ENCODE measurements at regions not wholly inside any gene's neighbourhood (a gene's known extent, or its start where the extent isn't known, plus 50 kb on each side); places are given as distances from the start of the nearest gene placed in this dataset.
A peak's percentile ranks its signal among the peaks of the same experiment; 100 is the strongest.

DNA sequence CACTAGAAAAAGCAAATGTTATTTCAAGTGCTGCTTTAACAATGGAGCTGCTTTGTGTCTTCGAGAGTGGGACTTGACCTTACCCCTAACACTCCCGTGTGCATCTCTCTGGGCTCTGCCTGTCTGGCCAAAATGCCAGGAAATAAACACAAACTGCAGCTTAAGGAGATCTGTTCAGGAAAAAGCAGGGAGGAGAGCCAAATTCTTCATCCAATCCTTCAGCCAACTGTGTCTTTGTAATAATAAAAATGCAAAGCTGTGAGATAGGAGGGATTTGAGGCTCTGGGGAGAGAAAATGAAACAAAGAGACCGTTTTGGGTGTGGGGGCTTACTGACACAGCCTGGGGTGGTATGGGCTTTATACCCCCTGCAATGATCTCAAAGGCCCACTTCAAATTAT lies 85.8 kb upstream of the WSCD2 start:
- DNase-seq, result no peak

DNA sequence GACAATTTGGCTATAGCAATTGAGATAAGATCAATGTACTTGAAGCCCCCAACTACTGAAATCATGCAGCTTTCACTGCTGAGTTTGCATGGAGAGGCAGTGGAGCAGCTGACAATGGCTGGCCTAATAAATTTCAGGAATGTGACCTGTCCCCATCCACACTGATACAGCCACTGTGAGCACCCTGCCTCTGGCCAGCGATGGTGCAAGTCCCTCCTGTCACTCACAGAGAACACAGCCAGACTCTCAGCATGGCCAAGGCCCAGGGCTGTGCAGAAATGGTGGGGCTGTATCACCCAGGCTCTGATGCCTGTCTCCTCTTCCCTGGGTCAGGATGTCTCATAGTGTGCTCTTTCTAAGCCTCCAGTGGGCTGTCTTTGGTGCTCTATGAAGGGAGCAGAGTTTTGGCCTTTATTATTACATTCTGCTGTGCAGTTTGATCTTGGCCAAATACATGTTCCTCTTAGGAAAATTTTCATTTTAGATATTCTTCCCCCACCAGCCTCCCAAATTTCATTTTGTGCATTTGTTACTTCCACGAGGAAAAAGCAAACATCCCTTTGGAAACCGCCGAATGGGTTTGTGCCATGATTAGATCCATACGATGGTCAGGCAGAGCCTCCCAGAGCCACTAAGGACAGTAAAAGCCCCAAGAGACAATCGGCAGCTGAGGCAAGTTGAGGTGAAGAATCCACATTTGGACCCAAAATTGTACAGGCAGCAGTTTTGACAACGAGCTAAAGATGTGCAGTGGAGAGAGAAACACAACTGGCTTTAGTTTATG lies 85.1 kb upstream of the WSCD2 start:
- no peak for DNase-seq

DNA sequence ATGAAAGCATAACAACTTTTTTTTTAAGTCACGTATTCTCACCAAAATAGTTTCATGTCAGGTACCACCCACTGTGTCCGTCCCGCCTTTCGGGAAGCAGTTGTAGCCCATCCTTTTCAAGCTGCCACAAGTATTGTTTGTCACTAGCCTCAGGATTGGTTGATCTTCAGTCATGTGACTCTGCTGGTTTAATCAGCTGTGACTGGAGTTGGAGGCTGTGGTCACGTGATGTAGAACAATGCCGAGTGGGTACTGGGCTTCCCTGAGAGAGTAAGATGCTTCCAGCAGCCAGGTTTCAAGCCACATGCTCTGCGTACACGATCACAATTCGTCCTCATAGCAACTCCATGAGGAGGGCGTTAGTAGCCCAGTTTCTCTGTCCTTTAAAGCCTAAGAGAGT lies 83.0 kb upstream of the WSCD2 start:
- DNase-seq, result no peak

DNA sequence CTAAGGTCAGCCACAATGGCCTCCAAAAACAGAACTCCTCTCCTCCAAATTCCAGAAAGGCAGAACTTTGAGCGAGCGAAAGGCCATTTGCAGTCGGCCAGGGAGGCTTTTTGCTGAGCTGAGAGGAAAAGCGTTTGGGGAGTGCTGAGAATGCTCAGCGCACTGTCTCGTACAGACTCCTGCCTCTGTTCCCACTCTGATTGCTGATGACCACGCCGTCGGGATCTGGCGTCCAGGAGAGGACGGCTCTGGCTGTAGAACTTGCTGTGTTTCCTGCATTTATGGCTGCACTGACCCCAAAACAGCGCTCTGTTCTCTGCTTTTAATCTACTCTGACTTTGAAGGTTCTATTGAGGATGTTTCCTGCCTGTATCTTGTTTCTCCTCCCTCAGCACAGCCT lies 82.4 kb upstream of the WSCD2 start:
- DNase-seq, result no peak

DNA sequence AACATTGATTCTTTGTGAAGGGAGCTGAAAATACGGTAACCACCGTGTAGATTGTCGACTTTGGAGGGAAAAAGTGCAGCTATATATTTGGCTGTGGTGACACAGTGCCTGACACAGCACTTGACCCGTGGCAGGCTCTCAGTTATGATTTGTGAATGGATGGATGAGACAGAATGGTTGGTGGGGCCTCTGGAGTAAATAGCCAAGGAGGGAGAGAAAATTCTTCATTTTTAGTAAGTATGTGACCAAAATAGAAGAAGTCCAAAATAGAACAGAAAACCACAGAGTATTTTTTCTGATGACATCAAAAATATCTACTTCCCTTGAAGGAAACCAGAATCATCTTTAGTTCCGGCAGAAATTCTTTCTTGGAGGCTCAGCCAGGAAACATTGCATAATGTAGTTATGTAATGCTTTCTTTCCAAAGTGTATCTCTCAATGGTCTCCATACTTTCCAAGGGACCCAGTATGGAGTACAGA lies 82.0 kb upstream of the WSCD2 start:
- DNase-seq, result no peak

DNA sequence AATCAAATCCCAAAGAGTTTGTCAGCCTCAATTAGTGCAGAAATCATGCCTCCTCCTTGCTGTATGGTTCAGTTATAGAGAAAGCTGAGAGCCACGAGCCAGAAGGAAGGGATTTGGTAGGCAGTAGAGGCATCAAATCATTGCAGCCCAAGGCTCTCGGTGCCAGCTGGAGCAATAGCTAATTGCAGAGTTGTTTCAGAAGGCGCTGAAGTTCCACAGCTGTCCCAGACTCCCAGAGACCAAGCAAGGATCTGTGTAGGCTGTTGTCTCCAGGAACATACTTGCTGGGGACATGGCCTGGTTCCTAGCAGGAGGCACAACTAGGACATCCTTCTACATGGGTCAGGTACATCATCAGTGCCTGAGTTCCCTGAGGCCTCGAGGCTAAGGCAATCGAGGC lies 80.4 kb upstream of the WSCD2 start:
- DNase-seq, result no peak

DNA sequence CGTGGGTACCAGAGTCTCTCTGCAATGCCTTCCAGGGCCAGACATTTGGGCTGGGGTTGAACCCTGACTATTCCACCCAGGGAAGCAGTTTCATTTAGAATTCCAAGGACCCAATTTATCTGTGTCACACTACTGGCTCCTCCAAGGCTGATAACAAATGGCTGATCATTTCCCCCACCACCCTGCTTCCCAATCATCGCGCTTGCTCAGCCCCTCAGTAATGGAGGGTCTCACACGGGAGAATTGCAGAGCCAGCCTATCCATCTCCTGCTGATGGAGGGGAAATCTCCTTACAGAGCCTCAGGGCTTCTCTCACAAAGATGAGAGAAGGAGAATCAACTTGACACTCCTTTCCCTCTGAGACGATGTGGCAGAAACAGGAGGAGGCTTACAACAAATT lies 78.4 kb upstream of the WSCD2 start:
- DNase-seq, result no peak

DNA sequence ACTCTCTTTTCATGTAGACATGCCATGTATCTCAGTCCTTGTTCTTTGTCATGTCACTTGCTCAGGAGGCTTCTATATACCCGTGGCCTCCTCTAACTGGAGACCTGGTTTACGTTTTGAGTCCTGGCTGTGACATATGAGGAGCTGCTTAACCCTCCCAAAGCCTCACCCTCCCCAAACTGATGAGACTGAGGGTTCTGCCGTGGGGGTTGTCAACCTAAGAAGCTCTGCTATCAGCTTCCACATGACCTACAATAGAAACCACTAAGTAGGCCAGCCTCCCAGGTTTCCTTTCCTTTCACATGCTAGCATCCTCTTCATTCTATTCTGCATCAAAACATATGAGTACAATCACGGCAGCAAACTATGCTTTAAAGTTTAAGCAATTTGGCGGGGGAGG lies 76.8 kb upstream of the WSCD2 start:
- no peak for DNase-seq

DNA sequence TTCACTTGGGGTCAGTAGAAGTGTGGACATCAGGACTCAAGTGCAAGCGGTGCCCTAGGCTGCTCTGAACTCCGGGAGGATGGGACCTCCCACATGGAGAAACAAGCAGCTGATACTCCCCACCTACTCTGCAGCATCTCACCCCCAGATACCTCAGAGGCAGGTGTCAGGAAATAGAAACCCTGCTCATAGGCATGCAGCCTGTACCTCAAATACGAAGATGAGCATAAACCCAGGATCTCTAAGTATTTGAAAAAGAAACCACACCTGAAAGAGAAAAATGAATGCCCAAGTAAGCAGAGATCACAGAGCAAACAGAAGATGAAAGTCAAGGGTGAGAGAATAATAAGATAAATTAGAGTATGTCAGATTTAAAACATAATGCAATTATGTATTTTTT lies 75.6 kb upstream of the WSCD2 start:
- DNase-seq, result no peak

DNA sequence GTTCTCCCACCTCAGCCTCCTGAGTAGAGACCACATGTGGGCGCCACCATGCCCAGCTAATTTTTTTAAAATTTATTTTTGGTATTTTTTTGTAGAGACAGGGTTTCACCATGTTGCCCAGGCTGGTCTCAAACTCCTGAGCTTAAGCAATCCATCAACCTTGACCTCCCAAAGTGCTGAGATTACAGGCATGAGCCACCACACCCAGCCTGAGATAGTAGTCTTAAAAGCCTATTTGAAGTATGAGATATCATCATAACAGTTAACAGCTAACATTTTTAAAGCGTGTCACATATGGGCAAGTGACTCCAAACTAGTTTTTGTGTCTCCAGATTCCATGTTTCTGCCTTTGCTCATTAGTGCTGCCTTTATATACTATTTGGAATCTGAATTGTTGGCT lies 74.6 kb upstream of the WSCD2 start:
- DNase-seq, result no peak

DNA sequence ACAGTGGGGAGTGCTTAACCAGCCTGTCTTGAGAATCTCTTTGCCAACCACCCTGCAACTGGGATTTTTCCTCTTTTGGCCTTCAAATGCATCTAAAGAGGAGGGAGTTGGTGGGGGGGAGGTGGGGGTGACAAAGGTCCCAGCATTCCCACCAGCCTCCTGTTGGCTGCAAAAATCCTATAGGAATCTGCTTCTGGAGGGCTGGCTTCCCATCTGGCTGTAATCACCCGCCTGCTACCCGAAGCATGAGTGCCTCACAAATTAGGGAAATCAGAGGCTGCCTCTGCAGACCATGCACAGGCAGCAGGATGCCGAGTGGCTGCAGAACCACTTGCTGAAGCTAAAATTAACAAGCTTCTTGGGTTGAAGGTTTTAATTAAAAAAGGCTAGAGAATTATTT lies 73.9 kb upstream of the WSCD2 start:
- DNase-seq, result no peak

DNA sequence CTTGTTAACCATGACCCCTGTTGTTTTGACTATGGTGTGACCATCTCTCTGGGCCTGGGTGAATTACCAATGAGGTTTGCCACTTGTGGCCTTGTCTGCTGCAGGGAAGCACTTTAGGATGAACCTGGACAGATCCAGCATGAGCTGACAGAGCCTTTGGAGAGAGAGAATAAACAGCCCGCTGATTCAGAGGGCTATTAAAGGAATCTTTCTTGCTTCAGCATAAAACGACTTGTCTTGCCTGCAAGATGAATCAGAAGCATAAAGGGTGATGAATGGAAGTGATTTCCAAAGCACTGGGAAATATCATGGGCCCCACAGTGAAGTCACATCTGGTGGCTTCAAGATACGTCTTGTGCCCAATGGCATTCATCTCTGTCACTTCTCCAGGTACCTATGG lies 69.0 kb upstream of the WSCD2 start:
- DNase-seq, result no peak

DNA sequence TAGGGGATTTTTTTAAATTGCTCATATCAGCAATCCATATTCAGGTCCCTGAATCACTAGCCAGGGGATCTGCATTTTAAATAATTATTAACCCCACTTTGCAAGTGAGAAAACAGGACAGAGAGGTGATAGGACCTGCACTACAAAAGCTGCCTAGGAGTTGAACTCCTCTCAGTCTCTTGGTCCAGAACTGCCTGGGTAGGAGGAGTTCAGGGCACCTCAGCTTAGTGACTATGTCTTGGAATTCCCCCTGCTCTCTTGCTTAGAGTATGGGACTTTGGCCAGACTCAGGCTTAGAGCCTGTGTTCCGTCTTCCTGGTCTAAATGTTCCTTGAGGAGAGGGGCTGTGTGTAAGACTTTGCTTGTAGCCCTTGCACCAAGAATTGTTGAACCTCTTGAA lies 68.2 kb upstream of the WSCD2 start:
- DNase-seq, result no peak

DNA sequence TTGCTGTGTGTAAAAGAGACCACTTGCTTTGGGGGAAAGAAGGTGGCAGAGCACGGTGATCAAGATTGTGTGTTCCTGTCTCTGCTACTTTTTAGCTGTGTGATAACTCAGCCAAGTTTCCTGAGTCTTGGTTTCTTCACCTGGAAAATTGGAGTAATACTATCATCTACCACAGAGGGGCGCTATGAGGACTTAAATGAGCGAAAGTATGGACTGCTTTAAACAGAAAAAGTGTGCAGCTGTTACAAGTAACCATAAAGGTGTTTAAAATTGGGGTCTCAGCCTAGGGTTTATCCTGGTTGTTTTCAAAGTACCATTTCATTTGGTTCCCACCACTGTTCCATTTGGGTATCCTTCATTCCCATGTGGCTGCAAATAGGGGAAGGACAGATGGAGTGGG lies 65.9 kb upstream of the WSCD2 start:
- DNase-seq, result peak; percentile 32

DNA sequence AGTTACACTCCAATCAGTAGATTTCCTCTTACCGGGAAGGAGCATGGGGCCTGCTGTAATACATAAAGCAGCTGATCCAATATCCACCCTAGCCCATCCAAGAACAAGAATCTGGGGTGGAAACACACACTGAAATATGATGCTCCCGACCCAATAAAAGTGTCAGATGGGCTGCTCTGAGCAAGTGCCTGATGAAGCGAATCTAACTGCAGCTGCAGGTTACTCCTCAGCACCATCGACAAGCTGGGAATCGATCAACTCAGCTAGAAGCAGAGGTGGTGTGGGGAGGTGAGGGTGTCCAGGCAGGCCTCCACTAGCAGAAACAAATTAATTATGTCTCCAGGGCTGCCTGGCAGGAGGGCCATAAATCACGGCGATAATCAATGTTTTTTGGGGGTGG lies 64.0 kb upstream of the WSCD2 start:
- DNase-seq, result peak; percentile 30

DNA sequence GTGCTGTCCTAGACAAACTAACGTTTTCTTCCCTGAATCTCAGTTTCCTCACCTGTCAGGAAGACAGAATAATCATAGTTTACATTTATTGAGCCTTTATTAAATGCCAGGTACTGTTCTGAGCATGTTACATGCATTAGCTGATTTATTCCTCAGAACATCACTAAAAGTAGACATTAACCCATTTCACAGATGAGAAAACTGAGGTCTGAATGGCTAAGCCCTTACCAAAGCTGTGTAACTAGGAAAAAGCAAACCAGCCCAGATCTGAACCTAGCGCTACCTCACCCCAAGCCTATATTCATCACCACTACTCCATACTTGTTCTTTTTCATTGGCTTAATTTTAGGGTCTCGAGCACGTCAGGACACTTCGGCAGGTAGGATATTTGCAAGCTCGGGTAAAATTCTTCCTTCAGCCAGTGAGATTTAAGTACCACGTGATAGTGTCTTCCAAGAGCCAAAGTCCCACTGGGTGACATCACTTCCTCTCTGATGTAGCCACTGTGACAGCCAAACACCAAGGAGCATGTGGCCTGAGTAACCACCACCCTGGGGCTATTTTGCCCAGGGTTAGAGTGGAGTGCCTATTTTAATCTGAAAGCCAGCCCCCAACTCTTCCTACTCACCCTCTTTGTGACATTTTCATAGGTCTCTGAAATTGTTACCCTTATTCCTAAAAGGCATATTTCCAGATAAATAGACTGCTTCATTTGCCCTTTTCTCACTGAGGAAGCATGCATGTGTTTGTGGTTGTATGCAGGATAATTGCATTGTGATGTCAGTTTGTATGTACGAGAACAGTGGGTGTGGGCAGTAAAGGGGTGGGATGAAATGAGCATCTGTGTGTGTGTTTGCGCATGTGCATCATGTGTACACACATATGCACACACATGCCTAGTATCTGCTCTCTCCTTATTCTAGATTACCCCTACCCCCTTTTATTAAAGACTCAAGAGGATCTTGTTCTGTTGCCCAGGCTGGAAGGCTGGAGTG lies 62.2 kb upstream of the WSCD2 start:
- DNase-seq, result no peak

DNA sequence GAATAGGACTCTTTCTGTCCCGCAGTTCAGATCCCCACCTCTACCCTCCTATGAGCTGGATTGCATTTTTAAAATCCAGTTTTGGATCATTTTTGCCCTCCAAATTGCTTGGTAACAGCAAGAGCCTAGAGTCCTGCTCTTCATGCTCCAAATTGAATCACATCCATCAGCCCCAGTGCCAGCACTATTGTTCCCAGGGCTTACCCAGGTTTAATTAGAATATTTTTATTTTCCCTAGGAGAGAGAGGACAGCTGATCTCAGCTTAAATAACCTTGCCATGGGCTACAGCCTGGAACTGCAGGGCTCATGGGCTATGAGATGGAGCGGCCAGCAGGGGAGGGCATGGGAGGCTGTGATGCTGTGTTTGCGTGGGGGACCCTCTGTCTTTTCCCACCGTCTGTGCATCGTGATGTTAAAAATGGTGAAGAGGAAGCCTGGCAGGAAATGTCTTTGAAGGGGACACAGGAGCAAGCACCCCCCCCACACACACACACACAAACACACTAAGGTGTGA lies 59.4 kb upstream of the WSCD2 start:
- no peak for DNase-seq

DNA sequence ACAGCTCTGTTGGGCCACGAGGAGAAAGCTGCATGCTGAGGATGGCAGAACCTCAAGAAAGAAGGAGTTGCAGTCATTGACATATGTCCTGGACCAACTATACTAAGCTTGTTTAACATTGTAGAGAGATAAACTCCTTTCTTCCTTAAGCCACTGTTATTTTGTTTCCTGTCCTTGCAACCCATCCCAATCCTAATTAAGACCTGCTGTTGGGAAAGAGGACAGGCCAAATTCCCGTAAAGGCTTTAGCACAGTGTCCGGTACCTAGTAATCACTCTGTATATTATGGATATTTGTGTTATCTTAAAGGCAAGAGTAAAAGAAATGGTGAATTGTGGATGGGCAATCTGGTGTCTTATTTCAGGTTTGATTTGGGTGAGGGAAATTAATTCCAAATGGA lies 53.5 kb upstream of the WSCD2 start:
- no peak for DNase-seq

DNA sequence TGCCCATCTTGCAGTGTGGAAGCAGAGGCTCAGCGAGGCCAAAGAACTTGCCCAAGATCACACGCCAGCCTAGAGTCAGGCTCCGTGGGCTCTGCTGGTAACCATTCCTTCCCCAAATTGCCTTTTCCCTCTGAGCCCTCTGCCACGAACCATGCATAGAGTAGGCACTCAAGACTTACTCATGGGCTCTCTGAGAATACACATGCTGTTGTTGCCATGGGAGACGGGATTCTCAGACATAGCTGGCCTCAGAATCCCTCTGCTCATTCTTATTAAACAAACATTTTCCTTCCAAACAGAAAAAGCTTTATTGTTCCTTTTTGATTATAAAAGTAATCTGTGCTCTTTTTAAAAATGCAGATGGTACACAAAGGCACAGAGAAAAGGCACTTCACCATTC lies 52.5 kb upstream of the WSCD2 start:
- DNase-seq, result no peak

DNA sequence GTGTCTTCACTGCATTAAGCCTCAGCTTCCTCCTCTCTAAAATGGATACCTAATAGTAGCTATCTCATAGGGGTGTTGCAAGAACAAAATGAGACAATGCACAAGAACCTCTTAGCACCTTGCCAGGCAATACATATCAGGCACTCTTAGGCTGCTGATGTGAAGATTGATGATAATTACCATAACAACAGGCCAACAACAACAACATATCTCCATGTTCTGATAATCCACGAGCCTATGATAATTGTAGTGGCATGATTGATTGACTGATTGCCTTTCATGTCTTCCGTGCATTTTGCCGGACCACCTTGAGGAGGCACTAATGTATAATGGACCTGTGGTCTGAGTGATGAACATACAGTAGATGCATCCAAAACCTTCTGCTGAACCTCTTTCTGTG lies 50.7 kb upstream of the WSCD2 start:
- DNase-seq, result no peak

All from NCI-H526 treated with DMSO at 0.1 percent for 48 hours (cell line).